Skeletal muscle tissue (tissue), 3 donors: ENCODE measurements at regions not wholly inside any gene's neighbourhood (a gene's known extent, or its start where the extent isn't known, plus 50 kb on each side); places are given as distances from the start of the nearest gene placed in this dataset.

ENCODE experiments used
- H3K27ac ChIP-seq: one replicate; pipeline ENCODE4 v1.7.0; 2013; ENCODE audit warnings: mild to moderate bottlenecking, low read depth, low read length, inconsistent platforms
- H3K27me3 ChIP-seq, 3 donors: one replicate each; pipeline ENCODE4 v1.7.0; 2013; ENCODE audit warnings: low read length in 3 of 3; ENCODE audit not compliant: control insufficient read depth in 3 of 3, insufficient read depth in 3 of 3
- H3K36me3 ChIP-seq, 3 donors: one replicate each; pipeline ENCODE4 v1.7.0; 2013; ENCODE audit warnings: low read length in 3 of 3; ENCODE audit not compliant: control insufficient read depth in 3 of 3, insufficient read depth in 3 of 3
- H3K4me1 ChIP-seq, 3 donors: one replicate each; pipeline ENCODE4 v1.7.0; 2013; ENCODE audit warnings: low read length in 3 of 3, mild to moderate bottlenecking in 3 of 3; ENCODE audit not compliant: control insufficient read depth in 3 of 3, insufficient read depth in 3 of 3
- H3K4me3 ChIP-seq, 3 donors: one replicate each; pipeline ENCODE4 v1.7.0; 2013; ENCODE audit warnings: low read length in 3 of 3
- H3K9ac ChIP-seq, 3 donors: one replicate each; pipeline ENCODE4 v1.7.0; 2013; ENCODE audit warnings: low read length in 3 of 3, mild to moderate bottlenecking in 3 of 3, moderate library complexity in 2 of 3, low read depth in 1 of 3
- H3K9me3 ChIP-seq, 3 donors: one replicate each; pipeline ENCODE4 v1.7.0; 2013; ENCODE audit warnings: low read length in 3 of 3; ENCODE audit not compliant: control insufficient read depth in 3 of 3
- donor health status: Osteomylitis.

- H3K36me3 ChIP-seq: no peaks in the 10 kb centered on the region
- no peak overlapping the region for H3K27ac ChIP-seq
- H3K9ac ChIP-seq: no peak overlapping the region
- no peak overlapping the region for H3K4me3 ChIP-seq
- H3K27me3 ChIP-seq: no peaks in the 10 kb centered on the region
- no peaks in the 10 kb centered on the region for H3K4me1 ChIP-seq
- no peaks in the 10 kb centered on the region for H3K9me3 ChIP-seq
Measured at GRCh38 chr6:134381959-134382358, 64.0 kb upstream of the SGK1 start.

GRCh38 chr6:134379599-134379998 lies 61.7 kb upstream of the SGK1 start:
- Histone ChIP-seq H3K9me3 (no peaks in the 10 kb centered on the region), H3K27me3 (no peaks in the 10 kb centered on the region), H3K9ac (no peak overlapping the region), H3K36me3 (no peaks in the 10 kb centered on the region), H3K4me1 (no peaks in the 10 kb centered on the region), H3K27ac (no peak overlapping the region), H3K4me3 (no peak overlapping the region)

- Histone ChIP-seq H3K4me1 (no peaks in the 10 kb centered on the region), H3K27me3 (no peaks in the 10 kb centered on the region), H3K9ac (no peak overlapping the region), H3K4me3 (no peak overlapping the region), H3K36me3 (no peaks in the 10 kb centered on the region), H3K9me3 (no peaks in the 10 kb centered on the region), H3K27ac (no peak overlapping the region)
Measured at GRCh38 chr6:134379076-134379475, 61.2 kb upstream of the SGK1 start.

- no peaks in the 10 kb centered on the region for H3K27me3 ChIP-seq
- no peaks in the 10 kb centered on the region for H3K36me3 ChIP-seq
- H3K4me1 ChIP-seq: no peaks in the 10 kb centered on the region
- H3K9ac ChIP-seq: no peak overlapping the region
- H3K9me3 ChIP-seq: no peaks in the 10 kb centered on the region
- no peak overlapping the region for H3K4me3 ChIP-seq
- no peak overlapping the region for H3K27ac ChIP-seq
Measured at GRCh38 chr6:134378426-134378825, 60.5 kb upstream of the SGK1 start.

- H3K36me3 ChIP-seq: no peaks in the 10 kb centered on the region
- H3K27ac ChIP-seq: no peak overlapping the region
- no peak overlapping the region for H3K9ac ChIP-seq
- no peaks in the 10 kb centered on the region for H3K4me1 ChIP-seq
- H3K27me3 ChIP-seq: no peaks in the 10 kb centered on the region
- no peaks in the 10 kb centered on the region for H3K9me3 ChIP-seq
- no peak overlapping the region for H3K4me3 ChIP-seq
Measured at GRCh38 chr6:134376785-134377184, 58.9 kb upstream of the SGK1 start.

- H3K9me3 ChIP-seq: no peaks in the 10 kb centered on the region
- H3K9ac ChIP-seq: no peak overlapping the region
- H3K27me3 ChIP-seq: no peaks in the 10 kb centered on the region
- no peaks in the 10 kb centered on the region for H3K4me1 ChIP-seq
- H3K4me3 ChIP-seq: no peak overlapping the region
- H3K27ac ChIP-seq: no peak overlapping the region
- no peaks in the 10 kb centered on the region for H3K36me3 ChIP-seq
Measured at GRCh38 chr6:134375220-134375580, 57.3 kb upstream of the SGK1 start.

GRCh38 chr6:134374491-134375219 lies 56.7 kb upstream of the SGK1 start:
- Histone ChIP-seq H3K36me3 (no peaks in the 10 kb centered on the region), H3K27ac (peak overlapping the region; percentile 31), H3K9me3 (no peaks in the 10 kb centered on the region), H3K9ac (no peak overlapping the region), H3K4me3 (no peak overlapping the region), H3K27me3 (no peaks in the 10 kb centered on the region), H3K4me1 (no peaks in the 10 kb centered on the region)

GRCh38 chr6:134373993-134374392 lies 56.1 kb upstream of the SGK1 start:
- Histone ChIP-seq H3K9me3 (no peaks in the 10 kb centered on the region), H3K27me3 (no peaks in the 10 kb centered on the region), H3K4me1 (no peaks in the 10 kb centered on the region), H3K4me3 (no peak overlapping the region), H3K27ac (peak overlapping the region; percentile 31), H3K36me3 (no peaks in the 10 kb centered on the region), H3K9ac (no peak overlapping the region)

- Histone ChIP-seq H3K27ac (peak overlapping the region; percentile 45), H3K9ac (no peak overlapping the region), H3K4me1 (no peaks in the 10 kb centered on the region), H3K4me3 (no peak overlapping the region), H3K27me3 (no peaks in the 10 kb centered on the region), H3K9me3 (no peaks in the 10 kb centered on the region), H3K36me3 (no peaks in the 10 kb centered on the region)
Measured at GRCh38 chr6:134373282-134373922, 55.5 kb upstream of the SGK1 start.

GRCh38 chr6:134372603-134373281 lies 54.8 kb upstream of the SGK1 start:
- H3K4me1 ChIP-seq: no peaks in the 10 kb centered on the region
- H3K9ac ChIP-seq: no peak overlapping the region
- H3K9me3 ChIP-seq: no peaks in the 10 kb centered on the region
- no peaks in the 10 kb centered on the region for H3K36me3 ChIP-seq
- no peaks in the 10 kb centered on the region for H3K27me3 ChIP-seq
- H3K4me3 ChIP-seq: no peak overlapping the region
- peak overlapping the region; percentile 45 for H3K27ac ChIP-seq
